Thymus (tissue), 11 donors: ENCODE measurements at regions not wholly inside any gene's neighbourhood (a gene's known extent, or its start where the extent isn't known, plus 50 kb on each side); places are given as distances from the start of the nearest gene placed in this dataset.

Experiments
- DNase-seq, 9 donors: peaks; one replicate each; pipeline ENCODE4 v3.0.0-alpha.2; 2013; ENCODE audit warnings: low spot score in 9 of 9, low read depth in 6 of 9, missing footprints in 1 of 9
- H3K27ac ChIP-seq, 2 donors: one replicate each; pipeline ENCODE4 v1.5.1; 2013; ENCODE audit warnings: control low read depth in 1 of 2, low read depth in 1 of 2, low read length in 1 of 2, mild to moderate bottlenecking in 1 of 2, moderate library complexity in 1 of 2
- H3K27me3 ChIP-seq, 2 donors: one replicate each; pipeline ENCODE4 v1.5.1; 2013; ENCODE audit warnings: low read length in 1 of 2; ENCODE audit not compliant: control insufficient read depth in 2 of 2, insufficient read depth in 1 of 2
- H3K36me3 ChIP-seq, 2 donors: one replicate each; pipeline ENCODE4 v1.5.1; 2013; ENCODE audit warnings: low read length in 1 of 2, mild to moderate bottlenecking in 1 of 2, moderate library complexity in 1 of 2; ENCODE audit not compliant: control insufficient read depth in 2 of 2, insufficient read depth in 2 of 2
- H3K4me1 ChIP-seq, 2 donors: one replicate each; pipeline ENCODE4 v1.5.1; 2013; ENCODE audit warnings: low read length in 2 of 2; ENCODE audit not compliant: control insufficient read depth in 2 of 2, insufficient read depth in 2 of 2
- H3K4me3 ChIP-seq, 2 donors: one replicate each; pipeline ENCODE4 v1.5.1; 2013; ENCODE audit warnings: low read length in 2 of 2, control low read depth in 1 of 2, mild to moderate bottlenecking in 1 of 2
- H3K9me3 ChIP-seq, 2 donors: one replicate each; pipeline ENCODE4 v1.5.1; 2013; ENCODE audit warnings: low read length in 1 of 2, mild to moderate bottlenecking in 1 of 2; ENCODE audit not compliant: control insufficient read depth in 2 of 2, insufficient read depth in 1 of 2
- WGBS: extraction: QIAGEN DNeasy Blood & Tissue Kit; methylation state at CpG from one replicate; pipeline ENCODE4 v1.1.7; 2013; 5-methylcytosine and 5-hydroxymethylcytosine counted together
- donor health status: healthy.

DNA sequence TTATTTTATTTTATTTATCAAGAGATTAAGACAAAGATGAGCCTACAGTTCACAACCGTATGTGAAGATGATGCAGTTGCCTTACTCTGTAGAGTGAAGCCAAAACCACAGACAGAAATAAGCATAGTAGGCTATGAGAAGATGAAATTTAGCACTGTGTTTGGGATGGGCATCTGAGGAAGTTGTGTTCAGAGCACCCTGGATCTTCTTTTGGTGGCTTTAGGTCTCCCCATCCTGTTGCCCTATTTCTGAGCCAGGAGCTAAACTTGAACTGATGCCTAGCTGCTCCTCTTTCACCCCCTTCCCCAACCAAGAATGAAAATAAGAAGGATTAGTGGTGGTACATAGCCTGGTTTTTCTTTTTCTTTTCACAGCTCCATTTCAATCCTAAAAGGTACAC, 328.1 kb upstream of the TBL1XR1 start:
- H3K36me3 ChIP-seq: no peaks in the 10 kb centered on the region
- WGBS: 68% methylated on average over 1 of the region's 1 CpG
- peaks cover 0 to 5% of the 10 kb centered on the region in 2 donors for H3K9me3 ChIP-seq
- H3K4me1 ChIP-seq: peaks cover 10 to 24% of the 10 kb centered on the region in 2 donors
- no peak overlapping the region for H3K4me3 ChIP-seq
- H3K27ac ChIP-seq: peak overlapping the region in 1 of 2 donors; percentile 32
- peak in 1 of 9 donors; percentile 40 for DNase-seq
- H3K27me3 ChIP-seq: no peaks in the 10 kb centered on the region

DNA sequence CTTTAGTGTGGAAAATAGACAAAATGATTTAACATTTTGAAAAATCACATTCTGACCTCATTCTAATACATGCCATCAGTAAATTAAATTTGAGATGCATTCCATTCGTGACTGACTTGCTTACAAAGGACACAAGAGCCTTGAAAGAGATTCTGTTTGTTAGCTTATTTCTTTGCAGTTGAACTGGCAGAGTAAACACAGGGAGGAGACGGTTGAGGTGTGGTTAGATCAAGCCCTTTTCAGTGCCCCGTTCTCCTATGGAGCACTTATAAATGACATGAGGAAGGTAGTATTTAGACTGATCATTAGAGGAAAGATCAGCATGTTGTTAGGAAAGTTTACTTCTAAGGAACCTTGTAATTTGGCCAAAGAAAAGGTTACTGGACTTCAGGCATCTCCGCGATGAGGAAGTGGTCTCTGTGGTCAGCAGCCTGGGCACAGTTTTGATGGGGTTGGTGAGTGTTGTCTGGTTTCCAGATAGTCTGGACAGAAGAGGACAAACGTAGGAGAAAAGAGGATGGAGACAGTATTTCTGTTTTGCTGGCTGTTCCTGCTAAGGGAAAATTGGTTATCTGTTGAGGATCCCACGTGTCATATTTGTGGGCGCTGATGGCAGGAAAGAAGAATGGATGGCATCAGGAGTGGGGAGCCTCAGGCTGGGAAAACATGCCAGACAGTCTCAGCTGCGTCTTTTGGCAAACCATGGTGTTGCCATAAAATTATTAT, 328.9 kb upstream of the TBL1XR1 start:
- no peak overlapping the region for H3K4me3 ChIP-seq
- no peak overlapping the region for H3K27ac ChIP-seq
- no peak for DNase-seq
- 81% methylated on average over 9 of the region's 9 CpGs for WGBS
- H3K36me3 ChIP-seq: no peaks in the 10 kb centered on the region
- H3K27me3 ChIP-seq: no peaks in the 10 kb centered on the region
- H3K9me3 ChIP-seq: peaks cover 0 to 5% of the 10 kb centered on the region in 2 donors
- H3K4me1 ChIP-seq: peaks cover 10 to 20% of the 10 kb centered on the region in 2 donors

- no peak overlapping the region for H3K27ac ChIP-seq
- H3K27me3 ChIP-seq: no peaks in the 10 kb centered on the region
- peaks cover 10 to 17% of the 10 kb centered on the region in 2 donors for H3K4me1 ChIP-seq
- DNase-seq: no peak
- no peak overlapping the region for H3K4me3 ChIP-seq
- WGBS: 98% methylated on average over 7 of the region's 7 CpGs
- H3K36me3 ChIP-seq: no peaks in the 10 kb centered on the region
- H3K9me3 ChIP-seq: peaks cover 0 to 5% of the 10 kb centered on the region in 2 donors
These were observed 329.9 kb upstream of the TBL1XR1 start for GRCh38 chr3:177527182-177527581.

DNA sequence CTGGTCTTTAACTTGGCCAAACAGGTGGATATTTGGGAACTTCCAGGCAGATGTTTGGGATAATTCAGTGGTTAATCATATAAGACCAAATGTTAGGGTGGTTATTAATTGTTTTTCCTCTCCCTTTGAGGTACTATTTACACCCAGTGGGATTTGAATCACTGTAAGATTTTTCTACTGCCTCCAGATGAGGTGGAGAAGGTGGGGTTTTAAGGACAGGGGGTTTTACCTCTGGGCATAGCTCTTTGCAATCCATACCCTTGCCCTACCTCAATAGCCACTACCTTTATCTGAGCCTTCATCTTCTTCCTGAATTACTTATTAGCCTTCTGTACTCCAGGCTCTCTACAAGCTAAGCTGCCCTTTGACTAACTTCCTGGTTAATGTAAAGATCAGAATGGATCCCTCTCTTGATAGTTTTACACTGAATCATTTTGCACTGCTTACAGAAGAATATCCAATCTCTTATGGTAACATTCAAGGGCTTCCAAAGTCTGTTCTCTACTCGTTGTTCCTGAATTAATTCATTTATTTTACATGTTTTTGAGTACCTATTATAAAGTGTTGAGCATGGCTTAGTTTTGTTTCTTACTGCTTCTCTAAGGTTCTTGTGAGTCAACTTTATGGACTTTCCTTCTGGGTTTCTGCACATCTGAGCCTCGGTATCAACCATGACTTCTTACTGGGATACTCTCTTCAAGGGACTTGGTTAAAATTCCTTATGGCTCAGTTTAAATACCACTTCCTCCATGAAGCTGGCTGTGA, 331.2 kb upstream of the TBL1XR1 start:
- no peak overlapping the region for H3K27ac ChIP-seq
- no peak overlapping the region for H3K4me3 ChIP-seq
- peaks cover 0 to 10% of the 10 kb centered on the region in 2 donors for H3K9me3 ChIP-seq
- H3K36me3 ChIP-seq: no peaks in the 10 kb centered on the region
- DNase-seq: no peak
- no peaks in the 10 kb centered on the region for H3K27me3 ChIP-seq
- H3K4me1 ChIP-seq: peaks cover 10 to 17% of the 10 kb centered on the region in 2 donors
- 99% methylated on average over 2 of the region's 2 CpGs for WGBS

- peaks cover 0 to 10% of the 10 kb centered on the region in 2 donors for H3K9me3 ChIP-seq
- WGBS: 95% methylated on average over 1 of the region's 1 CpG
- no peak for DNase-seq
- no peaks in the 10 kb centered on the region for H3K36me3 ChIP-seq
- H3K27ac ChIP-seq: no peak overlapping the region
- peaks cover 7 to 17% of the 10 kb centered on the region in 2 donors for H3K4me1 ChIP-seq
- H3K27me3 ChIP-seq: no peaks in the 10 kb centered on the region
- no peak overlapping the region for H3K4me3 ChIP-seq
These were observed 331.8 kb upstream of the TBL1XR1 start for GRCh38 chr3:177529071-177529550.

DNA sequence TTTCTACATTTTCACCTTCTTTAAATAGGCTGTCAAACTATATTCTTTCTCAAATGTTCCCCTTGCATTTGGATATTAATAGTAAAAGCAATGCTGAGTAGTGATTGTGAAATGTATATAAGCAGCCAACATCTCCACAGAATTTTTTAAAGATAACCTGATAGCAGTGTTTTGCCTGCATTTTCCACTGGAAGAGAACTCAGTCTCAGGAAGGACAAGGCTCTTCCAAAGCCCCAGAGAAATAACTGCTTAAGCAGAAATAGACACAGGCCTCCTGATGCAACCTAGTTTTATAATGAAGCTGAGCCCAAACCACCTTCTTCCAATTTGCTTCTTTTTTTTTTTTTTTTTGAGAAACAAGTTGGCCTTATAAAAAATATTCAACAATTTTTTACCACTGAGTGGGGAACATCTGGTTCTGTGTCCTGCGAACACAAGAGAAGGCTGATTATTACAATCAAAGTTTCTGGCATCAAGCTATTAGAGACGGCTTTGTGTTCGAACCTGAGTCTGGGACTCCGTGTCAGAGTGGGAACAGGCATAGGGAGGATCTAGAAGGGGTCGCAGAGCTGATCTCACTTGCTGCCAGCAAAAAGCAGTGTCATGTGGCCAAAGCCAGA, 332.5 kb upstream of the TBL1XR1 start:
- WGBS: 98% methylated on average over 5 of the region's 5 CpGs
- DNase-seq: no peak
- Histone ChIP-seq H3K27ac (no peak overlapping the region), H3K27me3 (no peaks in the 10 kb centered on the region), H3K36me3 (no peaks in the 10 kb centered on the region), H3K9me3 (peaks cover 0 to 8% of the 10 kb centered on the region in 2 donors), H3K4me1 (peaks cover 5 to 14% of the 10 kb centered on the region in 2 donors), H3K4me3 (no peak overlapping the region)

DNA sequence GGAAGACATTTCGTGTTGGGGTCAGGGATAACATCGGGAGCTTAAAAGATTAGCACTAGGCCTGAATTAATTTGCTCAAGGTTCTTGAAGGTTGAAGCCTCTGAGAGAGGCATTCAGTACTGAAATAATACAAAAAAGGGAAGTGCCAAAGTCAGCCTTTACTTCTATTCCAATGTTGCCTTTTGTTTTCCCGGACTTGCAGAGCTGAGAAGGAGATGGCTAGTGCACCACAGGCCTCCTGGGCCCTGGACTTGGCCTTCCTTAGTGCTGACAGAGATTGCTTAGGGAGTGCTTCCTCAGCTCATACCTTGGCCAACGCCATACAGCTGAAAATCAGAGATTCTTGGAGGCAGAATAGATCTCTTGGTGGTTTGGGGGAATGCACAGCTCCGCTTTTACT, 333.6 kb upstream of the TBL1XR1 start:
- WGBS: 73% methylated on average over 5 of the region's 5 CpGs
- Histone ChIP-seq H3K4me3 (no peak overlapping the region), H3K9me3 (peaks cover 0 to 5% of the 10 kb centered on the region in 2 donors), H3K4me1 (peaks cover 0 to 6% of the 10 kb centered on the region in 2 donors), H3K27ac (no peak overlapping the region), H3K36me3 (no peaks in the 10 kb centered on the region), H3K27me3 (no peaks in the 10 kb centered on the region)
- no peak for DNase-seq

- no peak overlapping the region for H3K27ac ChIP-seq
- H3K36me3 ChIP-seq: no peaks in the 10 kb centered on the region
- H3K4me3 ChIP-seq: no peak overlapping the region
- 99% methylated on average over 2 of the region's 2 CpGs for WGBS
- DNase-seq: no peak
- peaks cover 17 to 22% of the 10 kb centered on the region in 2 donors for H3K4me1 ChIP-seq
- peaks cover 0 to 5% of the 10 kb centered on the region in 2 donors for H3K9me3 ChIP-seq
- H3K27me3 ChIP-seq: no peaks in the 10 kb centered on the region
These were observed 339.6 kb upstream of the TBL1XR1 start for GRCh38 chr3:177536873-177537272.

GRCh38 chr3:177537612-177538011, 340.3 kb upstream of the TBL1XR1 start:
- WGBS: 91% methylated on average over 1 of the region's 1 CpG
- Histone ChIP-seq H3K27me3 (no peaks in the 10 kb centered on the region), H3K27ac (peak overlapping the region; percentile 8 to 67)

More at GRCh38 chr3:177537612-177538011, 340.3 kb upstream of the TBL1XR1 start:
- no peaks in the 10 kb centered on the region for H3K36me3 ChIP-seq
- H3K9me3 ChIP-seq: peaks cover 0 to 5% of the 10 kb centered on the region in 2 donors
- no peak overlapping the region for H3K4me3 ChIP-seq
- peak in 1 of 9 donors; percentile 66 for DNase-seq
- H3K4me1 ChIP-seq: peaks cover 17 to 22% of the 10 kb centered on the region in 2 donors
